Endothelial cell of umbilical vein (primary cell): ENCODE measurements at regions not wholly inside any gene's neighbourhood (a gene's known extent, or its start where the extent isn't known, plus 50 kb on each side); places are given as distances from the start of the nearest gene placed in this dataset.

ENCODE experiments used
- CTCF ChIP-seq, 2 donors: IDR thresholded peaks; 1 replicate in 1 of 2; 2 replicates in 1 of 2; pipeline ENCODE4 v1.5.1; 2011; ENCODE audit warnings: low read length in 2 of 2, mild to moderate bottlenecking in 2 of 2, moderate library complexity in 2 of 2, control low read depth in 1 of 2, inconsistent platforms in 1 of 2, low read depth in 1 of 2; ENCODE audit not compliant: insufficient read depth in 1 of 2; ENCODE audit errors: extremely low read depth in 1 of 2
- EZH2 ChIP-seq: IDR thresholded peaks from 2 replicates; pipeline ENCODE4 v1.6.1; 2012; ENCODE audit warnings: borderline replicate concordance, low read depth, mild to moderate bottlenecking, moderate library complexity, low read length, inconsistent platforms; ENCODE audit not compliant: severe bottlenecking
- FOS ChIP-seq: IDR thresholded peaks from 2 replicates; pipeline ENCODE4 v1.6.1; 2011; ENCODE audit warnings: mild to moderate bottlenecking, low read length, moderate library complexity, borderline replicate concordance; ENCODE audit not compliant: insufficient read depth
- JUN ChIP-seq: IDR thresholded peaks from 2 replicates; pipeline ENCODE4 v1.6.1; 2011; ENCODE audit warnings: borderline replicate concordance, low read depth; ENCODE audit not compliant: insufficient read length, insufficient read depth
- MYC ChIP-seq: IDR thresholded peaks from one replicate; pipeline ENCODE4 v1.6.1; 2011; ENCODE audit warnings: mild to moderate bottlenecking, low read depth, low read length
- POLR2A ChIP-seq: IDR thresholded peaks from 2 replicates; pipeline ENCODE4 v1.6.1; 2012; ENCODE audit warnings: low read depth, mild to moderate bottlenecking, control low read depth, low read length
- POLR2AphosphoS5 ChIP-seq: IDR thresholded peaks from 2 replicates; pipeline ENCODE4 v1.6.1; 2012; ENCODE audit warnings: low read depth, mild to moderate bottlenecking, control low read depth, low read length, moderate library complexity; ENCODE audit not compliant: insufficient read depth

GRCh38 chr1:199490769-199491527, 536.6 kb upstream of the NR5A2 start:
- TF ChIP-seq CTCF (IDR thresholded peaks at IDR 0.05; ENCODE audit: extremely low read depth in 1 of 2, insufficient read depth in 1 of 2, low read depth in 1 of 2, low read length in 2 of 2) (no peak), JUN (no peak), POLR2A (no peak), FOS (no peak), MYC (no peak), EZH2 (no peak), POLR2AphosphoS5 (no peak)
